ENCODE measurements at regions not wholly inside any gene's neighbourhood (a gene's known extent, or its start where the extent isn't known, plus 50 kb on each side); places are given as distances from the start of the nearest gene placed in this dataset.
"Not testable (repeated sequence)": the region's sequence is repeated elsewhere in the genome, so short reads cannot be mapped to it uniquely, and the experiment has no call there.

GRCh38 chrY:12393190-12393589 lies 307.8 kb upstream of the USP9Y start:
- H3K27ac ChIP-seq = no peak overlapping the region
- DNase-seq = no peak
- TF ChIP-seq, protein P1, sequence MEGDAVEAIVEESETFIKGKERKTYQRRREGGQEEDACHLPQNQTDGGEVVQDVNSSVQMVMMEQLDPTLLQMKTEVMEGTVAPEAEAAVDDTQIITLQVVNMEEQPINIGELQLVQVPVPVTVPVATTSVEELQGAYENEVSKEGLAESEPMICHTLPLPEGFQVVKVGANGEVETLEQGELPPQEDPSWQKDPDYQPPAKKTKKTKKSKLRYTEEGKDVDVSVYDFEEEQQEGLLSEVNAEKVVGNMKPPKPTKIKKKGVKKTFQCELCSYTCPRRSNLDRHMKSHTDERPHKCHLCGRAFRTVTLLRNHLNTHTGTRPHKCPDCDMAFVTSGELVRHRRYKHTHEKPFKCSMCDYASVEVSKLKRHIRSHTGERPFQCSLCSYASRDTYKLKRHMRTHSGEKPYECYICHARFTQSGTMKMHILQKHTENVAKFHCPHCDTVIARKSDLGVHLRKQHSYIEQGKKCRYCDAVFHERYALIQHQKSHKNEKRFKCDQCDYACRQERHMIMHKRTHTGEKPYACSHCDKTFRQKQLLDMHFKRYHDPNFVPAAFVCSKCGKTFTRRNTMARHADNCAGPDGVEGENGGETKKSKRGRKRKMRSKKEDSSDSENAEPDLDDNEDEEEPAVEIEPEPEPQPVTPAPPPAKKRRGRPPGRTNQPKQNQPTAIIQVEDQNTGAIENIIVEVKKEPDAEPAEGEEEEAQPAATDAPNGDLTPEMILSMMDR (IDR thresholded peaks at IDR 0.05) = no peak
- no peak for TF ChIP-seq POLR2A (IDR thresholded peaks at IDR 0.05)
- no peaks in the 10 kb centered on the region for H3K4me1 ChIP-seq
- H3K27me3 ChIP-seq = no peaks in the 10 kb centered on the region
- H3K36me3 ChIP-seq = no peaks in the 10 kb centered on the region
- H3K4me3 ChIP-seq = no peak overlapping the region
- no peaks in the 10 kb centered on the region for H3K9me3 ChIP-seq

- not testable (repeated sequence) for H3K27ac ChIP-seq, DNase-seq, H3K36me3 ChIP-seq, H3K27me3 ChIP-seq, H3K4me1 ChIP-seq, H3K9me3 ChIP-seq, H3K4me3 ChIP-seq
These were observed 305.5 kb upstream of the USP9Y start for GRCh38 chrY:12395381-12396120.

DNA sequence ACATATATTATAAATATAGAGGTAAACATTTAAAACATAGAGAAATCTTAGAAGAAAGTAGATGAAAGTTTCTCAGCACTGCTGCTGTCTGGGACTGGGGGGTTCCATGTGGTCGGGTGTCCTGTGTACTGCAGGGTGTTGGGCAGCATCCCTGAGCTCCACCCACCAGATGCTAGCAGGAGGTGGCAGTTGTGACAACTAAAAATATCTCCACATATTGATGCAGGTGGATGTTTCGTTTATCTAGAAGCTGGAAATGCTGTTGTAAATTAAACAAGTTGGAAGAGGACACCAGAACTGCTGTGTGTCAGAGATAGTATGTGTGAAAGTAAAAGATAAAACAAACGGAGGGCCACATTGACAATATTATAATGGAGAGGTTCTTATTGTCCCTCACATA lies 297.1 kb upstream of the USP9Y start:
- Histone ChIP-seq H3K4me1 (no peaks in the 10 kb centered on the region), H3K36me3 (no peaks in the 10 kb centered on the region), H3K27ac (no peak overlapping the region), H3K4me3 (no peak overlapping the region), H3K9me3 (no peaks in the 10 kb centered on the region), H3K27me3 (no peaks in the 10 kb centered on the region)
- no peak for DNase-seq
- TF ChIP-seq, protein P1 (IDR thresholded peaks at IDR 0.05) = no peak
- TF ChIP-seq POLR2A (IDR thresholded peaks at IDR 0.05) = no peak

GRCh38 chrY:12408236-12408635 lies 292.8 kb upstream of the USP9Y start:
- H3K4me3 ChIP-seq = no peak overlapping the region
- H3K4me1 ChIP-seq = no peaks in the 10 kb centered on the region
- H3K27me3 ChIP-seq = no peaks in the 10 kb centered on the region
- no peaks in the 10 kb centered on the region for H3K36me3 ChIP-seq
- no peak for DNase-seq
- TF ChIP-seq, protein P1 (IDR thresholded peaks at IDR 0.05) = no peak
- TF ChIP-seq POLR2A (IDR thresholded peaks at IDR 0.05) = no peak
- H3K9me3 ChIP-seq = no peaks in the 10 kb centered on the region
- H3K27ac ChIP-seq = no peak overlapping the region

GRCh38 chrY:12410696-12411095 lies 290.3 kb upstream of the USP9Y start:
- no peak for DNase-seq
- Histone ChIP-seq H3K36me3 (no peaks in the 10 kb centered on the region), H3K27ac (no peak overlapping the region), H3K27me3 (no peaks in the 10 kb centered on the region), H3K4me3 (no peak overlapping the region), H3K9me3 (no peaks in the 10 kb centered on the region), H3K4me1 (no peaks in the 10 kb centered on the region)
- no peak for TF ChIP-seq POLR2A (IDR thresholded peaks at IDR 0.05)
- TF ChIP-seq, protein P1 (IDR thresholded peaks at IDR 0.05) = no peak

- no peak overlapping the region for H3K27ac ChIP-seq
- H3K4me3 ChIP-seq = peak overlapping the region in 2 of 4 donors; percentile 20 to 64
- H3K4me1 ChIP-seq = no peaks in the 10 kb centered on the region
- TF ChIP-seq, protein P1 (IDR thresholded peaks at IDR 0.05) = peak in 3 of 6 experiments; percentile 9 to 52 (median 48)
- no peak for TF ChIP-seq POLR2A (IDR thresholded peaks at IDR 0.05)
- H3K27me3 ChIP-seq = no peaks in the 10 kb centered on the region
- peak in 1 of 3 donors; percentile 81 for DNase-seq
- H3K36me3 ChIP-seq = no peaks in the 10 kb centered on the region
- no peaks in the 10 kb centered on the region for H3K9me3 ChIP-seq
These were observed 279.8 kb upstream of the USP9Y start for GRCh38 chrY:12421072-12421787.
